ENCODE measurements at regions not wholly inside any gene's neighbourhood (a gene's known extent, or its start where the extent isn't known, plus 50 kb on each side); places are given as distances from the start of the nearest gene placed in this dataset.

DNA sequence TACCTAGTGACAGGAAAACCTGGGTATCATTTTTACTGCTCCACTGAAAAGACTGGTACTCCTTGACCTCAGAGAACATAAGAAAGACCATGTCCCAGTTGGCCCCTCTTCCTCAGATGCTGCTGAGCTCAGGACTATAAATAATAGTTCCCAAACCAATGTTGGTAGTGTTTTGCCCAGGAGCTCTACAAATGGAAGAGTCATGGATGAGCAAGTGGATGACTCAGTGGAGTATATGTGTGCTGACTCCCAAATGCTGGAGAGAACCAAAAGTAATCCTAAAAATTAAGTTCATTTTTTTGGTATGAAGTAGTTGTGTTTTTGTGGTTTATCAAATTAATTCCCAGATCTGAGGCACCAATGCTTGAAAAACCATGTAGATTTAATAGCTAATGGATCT is 482.0 kb downstream of the KCNA4 start:
- no peak for TF ChIP-seq POLR2AphosphoS5 (IDR thresholded peaks at IDR 0.05; ENCODE audit: insufficient read depth, low read depth, low read length)
- TF ChIP-seq, protein P1, sequence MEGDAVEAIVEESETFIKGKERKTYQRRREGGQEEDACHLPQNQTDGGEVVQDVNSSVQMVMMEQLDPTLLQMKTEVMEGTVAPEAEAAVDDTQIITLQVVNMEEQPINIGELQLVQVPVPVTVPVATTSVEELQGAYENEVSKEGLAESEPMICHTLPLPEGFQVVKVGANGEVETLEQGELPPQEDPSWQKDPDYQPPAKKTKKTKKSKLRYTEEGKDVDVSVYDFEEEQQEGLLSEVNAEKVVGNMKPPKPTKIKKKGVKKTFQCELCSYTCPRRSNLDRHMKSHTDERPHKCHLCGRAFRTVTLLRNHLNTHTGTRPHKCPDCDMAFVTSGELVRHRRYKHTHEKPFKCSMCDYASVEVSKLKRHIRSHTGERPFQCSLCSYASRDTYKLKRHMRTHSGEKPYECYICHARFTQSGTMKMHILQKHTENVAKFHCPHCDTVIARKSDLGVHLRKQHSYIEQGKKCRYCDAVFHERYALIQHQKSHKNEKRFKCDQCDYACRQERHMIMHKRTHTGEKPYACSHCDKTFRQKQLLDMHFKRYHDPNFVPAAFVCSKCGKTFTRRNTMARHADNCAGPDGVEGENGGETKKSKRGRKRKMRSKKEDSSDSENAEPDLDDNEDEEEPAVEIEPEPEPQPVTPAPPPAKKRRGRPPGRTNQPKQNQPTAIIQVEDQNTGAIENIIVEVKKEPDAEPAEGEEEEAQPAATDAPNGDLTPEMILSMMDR (IDR thresholded peaks at IDR 0.05; ENCODE audit: extremely low read depth in 1 of 2, insufficient read depth in 1 of 2, low read depth in 1 of 2, low read length in 2 of 2): no peak
- TF ChIP-seq POLR2A (IDR thresholded peaks at IDR 0.05; ENCODE audit: low read depth, low read length): no peak
- no peak for TF ChIP-seq EZH2 (IDR thresholded peaks at IDR 0.05; ENCODE audit: borderline replicate concordance, low read depth, low read length, severe bottlenecking)
- TF ChIP-seq, protein P2, sequence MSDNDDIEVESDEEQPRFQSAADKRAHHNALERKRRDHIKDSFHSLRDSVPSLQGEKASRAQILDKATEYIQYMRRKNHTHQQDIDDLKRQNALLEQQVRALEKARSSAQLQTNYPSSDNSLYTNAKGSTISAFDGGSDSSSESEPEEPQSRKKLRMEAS (IDR thresholded peaks at IDR 0.05; ENCODE audit: insufficient read depth, insufficient read length): no peak
- TF ChIP-seq FOS (IDR thresholded peaks at IDR 0.05; ENCODE audit: borderline replicate concordance, insufficient read depth, low read length): no peak
